Ovary (tissue), 3 donors: ENCODE measurements at regions not wholly inside any gene's neighbourhood (a gene's known extent, or its start where the extent isn't known, plus 50 kb on each side); places are given as distances from the start of the nearest gene placed in this dataset.

ENCODE experiments used
- CTCF ChIP-seq, 3 donors: fragments of 450-650 bp in 2 of 3; fragments of 200-600 bp in 1 of 3; IDR thresholded peaks; one replicate each; pipeline versions ENCODE4 v1.5.1 to v1.8.0; 2016 to 2022; ENCODE audit warnings: antibody characterized with exemption in 3 of 3, mild to moderate bottlenecking in 1 of 3
- EP300 ChIP-seq: sonication (generic); formaldehyde crosslinking; IDR thresholded peaks from one replicate; pipeline ENCODE4 v1.6.1; 2017; ENCODE audit warnings: antibody characterized with exemption
- POLR2A ChIP-seq: fragments of 450-650 bp; IDR thresholded peaks from one replicate; pipeline ENCODE4 v1.6.1; 2017; ENCODE audit warnings: antibody characterized with exemption, mild to moderate bottlenecking, moderate library complexity
- donor health status: DM: no; HTN: no; CAD: no.

GRCh38 chr16:50478075-50478772 is 70.0 kb upstream of the NKD1 start:
- no peak for TF ChIP-seq CTCF (IDR thresholded peaks at IDR 0.05)
- no peak for TF ChIP-seq POLR2A
- no peak for TF ChIP-seq EP300
